Smooth muscle cell (in vitro differentiated cells): ENCODE measurements at regions not wholly inside any gene's neighbourhood (a gene's known extent, or its start where the extent isn't known, plus 50 kb on each side); places are given as distances from the start of the nearest gene placed in this dataset.

Experiments
- DNase-seq: peaks from one replicate; lab custom pipeline; 2025; ENCODE audit not compliant: unreplicated experiment; lab: John Stamatoyannopoulos, UW
- H2AFZ ChIP-seq: fragments of 200-600 bp; sonication (generic); 2 replicates; pipeline ENCODE4 v1.6.0; 2016; ENCODE audit warnings: antibody characterized with exemption, low read depth, mild to moderate bottlenecking
- H3F3A ChIP-seq: fragments of 200-600 bp; sonication (generic); 2 replicates; pipeline ENCODE4 v1.6.0; 2017; ENCODE audit warnings: antibody characterized with exemption, low read depth
- H3K27ac ChIP-seq: fragments of 200-600 bp; sonication (generic); 2 replicates; pipeline ENCODE4 v1.5.1; 2016; ENCODE audit warnings: low read depth, mild to moderate bottlenecking
- H3K27me3 ChIP-seq: fragments of 200-600 bp; sonication (generic); 2 replicates; pipeline ENCODE4 v1.6.1; 2016; ENCODE audit warnings: low read depth, mild to moderate bottlenecking
- H3K36me3 ChIP-seq: fragments of 200-600 bp; sonication (generic); 2 replicates; pipeline ENCODE4 v1.5.1; 2016; ENCODE audit warnings: low read depth
- H3K4me1 ChIP-seq: fragments of 200-600 bp; sonication (generic); 2 replicates; pipeline ENCODE4 v1.5.1; 2016; ENCODE audit warnings: low read depth
- H3K4me2 ChIP-seq: fragments of 200-600 bp; sonication (generic); 2 replicates; pipeline ENCODE4 v1.6.0; 2016; ENCODE audit warnings: mild to moderate bottlenecking
- H3K4me3 ChIP-seq: fragments of 200-600 bp; sonication (generic); 2 replicates; pipeline ENCODE4 v1.5.1; 2016; ENCODE audit warnings: mild to moderate bottlenecking
- H3K79me2 ChIP-seq: fragments of 200-600 bp; sonication (generic); 2 replicates; pipeline ENCODE4 v1.6.0; 2016; ENCODE audit warnings: low read depth, mild to moderate bottlenecking
- H3K9ac ChIP-seq: fragments of 200-600 bp; sonication (generic); 2 replicates; pipeline ENCODE4 v1.6.0; 2016; ENCODE audit warnings: low read depth
- H3K9me3 ChIP-seq: fragments of 200-600 bp; sonication (generic); replicated peaks from 2 replicates; pipeline ENCODE4 v1.5.1; 2016; ENCODE audit warnings: low read depth
- H4K20me1 ChIP-seq: fragments of 200-600 bp; sonication (generic); 2 replicates; pipeline ENCODE4 v1.6.0; 2016; ENCODE audit warnings: low read depth
- WGBS: methylation state at CpG from one replicate; pipeline ENCODE4 v1.1.7; 2016; ENCODE audit warnings: low lambda C conversion rate; 5-methylcytosine and 5-hydroxymethylcytosine counted together
- TF ChIP-seq, protein P1 (sequence below): fragments of 200-600 bp; sonication (generic); IDR thresholded peaks from 2 replicates; pipeline ENCODE4 v1.5.1; 2017; ENCODE audit warnings: borderline replicate concordance, mild to moderate bottlenecking, antibody characterized with exemption; ENCODE audit not compliant: insufficient read depth, poor library complexity, severe bottlenecking

DNA sequence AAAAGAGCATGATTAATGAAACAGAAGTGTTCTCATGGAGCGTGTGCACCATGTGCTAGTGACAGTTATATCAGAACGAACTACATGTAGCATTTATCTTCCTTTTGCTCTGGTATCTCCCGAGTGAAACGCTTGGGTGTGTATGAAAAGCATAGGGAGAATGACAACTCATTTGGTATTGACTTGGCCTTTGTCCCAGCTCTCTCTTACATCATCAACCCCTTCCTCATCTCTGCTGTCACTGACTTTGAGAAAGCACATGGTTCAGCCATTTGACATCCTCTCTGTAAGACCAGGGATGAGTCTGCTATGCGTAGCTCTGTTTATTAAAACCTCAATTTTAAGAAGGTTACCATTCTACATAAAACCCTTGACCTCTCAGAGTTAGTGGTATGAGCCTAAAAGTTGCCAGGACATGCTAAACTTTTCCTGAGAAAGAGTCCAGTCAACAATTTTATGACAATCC lies 201.0 kb downstream of the NRIP1 start:
- Histone ChIP-seq H3F3A (peaks cover under 1% of the 10 kb centered on the region), H3K27ac (no peak overlapping the region), H3K4me1 (peaks cover 10% of the 10 kb centered on the region), H3K9ac (no peak overlapping the region), H3K36me3 (no peaks in the 10 kb centered on the region), H3K27me3 (no peaks in the 10 kb centered on the region), H3K9me3 (no peaks in the 10 kb centered on the region), H2AFZ (no peak overlapping the region), H4K20me1 (no peaks in the 10 kb centered on the region), H3K79me2 (no peaks in the 10 kb centered on the region), H3K4me3 (no peak overlapping the region), H3K4me2 (no peak overlapping the region)
- 93% methylated on average over 5 of the region's 5 CpGs for WGBS
- no peak for DNase-seq
- TF ChIP-seq, protein P1, sequence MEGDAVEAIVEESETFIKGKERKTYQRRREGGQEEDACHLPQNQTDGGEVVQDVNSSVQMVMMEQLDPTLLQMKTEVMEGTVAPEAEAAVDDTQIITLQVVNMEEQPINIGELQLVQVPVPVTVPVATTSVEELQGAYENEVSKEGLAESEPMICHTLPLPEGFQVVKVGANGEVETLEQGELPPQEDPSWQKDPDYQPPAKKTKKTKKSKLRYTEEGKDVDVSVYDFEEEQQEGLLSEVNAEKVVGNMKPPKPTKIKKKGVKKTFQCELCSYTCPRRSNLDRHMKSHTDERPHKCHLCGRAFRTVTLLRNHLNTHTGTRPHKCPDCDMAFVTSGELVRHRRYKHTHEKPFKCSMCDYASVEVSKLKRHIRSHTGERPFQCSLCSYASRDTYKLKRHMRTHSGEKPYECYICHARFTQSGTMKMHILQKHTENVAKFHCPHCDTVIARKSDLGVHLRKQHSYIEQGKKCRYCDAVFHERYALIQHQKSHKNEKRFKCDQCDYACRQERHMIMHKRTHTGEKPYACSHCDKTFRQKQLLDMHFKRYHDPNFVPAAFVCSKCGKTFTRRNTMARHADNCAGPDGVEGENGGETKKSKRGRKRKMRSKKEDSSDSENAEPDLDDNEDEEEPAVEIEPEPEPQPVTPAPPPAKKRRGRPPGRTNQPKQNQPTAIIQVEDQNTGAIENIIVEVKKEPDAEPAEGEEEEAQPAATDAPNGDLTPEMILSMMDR: no peak

DNA sequence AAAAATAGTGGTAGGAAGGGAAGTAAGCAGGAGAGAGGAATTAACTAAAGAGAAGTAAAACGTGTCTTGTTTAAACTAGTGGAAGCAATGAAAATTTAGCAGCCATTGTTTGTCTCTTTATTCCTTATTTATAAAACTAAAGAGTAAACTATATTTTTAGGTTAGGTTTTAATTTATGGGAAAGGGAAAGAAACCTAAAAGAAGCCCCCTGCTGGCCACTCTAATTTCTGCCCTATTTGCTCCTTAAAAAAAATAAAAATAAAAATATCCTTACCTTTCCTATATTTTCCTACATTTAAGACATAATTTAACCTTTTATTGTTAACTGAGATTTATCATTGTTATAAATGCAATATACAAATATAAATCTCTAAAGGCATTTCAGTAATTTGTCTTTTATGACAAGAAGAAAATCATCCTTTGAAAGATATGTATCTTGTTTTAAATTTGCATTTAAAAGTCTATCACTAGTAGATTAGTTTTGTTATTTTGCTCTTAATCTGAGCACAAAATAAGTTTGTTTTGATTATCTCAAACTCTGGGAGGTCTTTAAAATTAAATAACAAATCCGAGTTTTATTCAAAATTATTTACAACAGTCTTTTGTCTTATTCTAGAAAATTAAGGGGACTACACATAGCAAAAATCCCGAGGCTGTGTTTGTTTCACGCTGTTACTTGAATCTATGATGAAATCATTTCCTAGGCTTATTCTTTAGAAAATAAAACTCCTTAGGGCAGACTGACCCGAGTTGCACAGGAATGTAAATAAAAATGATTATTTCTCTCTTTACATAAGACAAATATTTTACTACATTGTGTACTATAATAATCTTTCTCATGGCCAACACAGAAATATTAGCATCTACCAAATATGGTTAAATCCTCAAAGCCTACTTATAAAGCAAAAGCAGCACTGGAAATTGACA lies 201.7 kb downstream of the NRIP1 start:
- 63% methylated on average over 5 of the region's 5 CpGs for WGBS
- H4K20me1 ChIP-seq: no peaks in the 10 kb centered on the region
- no peaks in the 10 kb centered on the region for H3K27me3 ChIP-seq
- no peak overlapping the region for H3K4me2 ChIP-seq
- H3K4me1 ChIP-seq: peaks cover 4% of the 10 kb centered on the region
- no peak overlapping the region for H3K4me3 ChIP-seq
- H2AFZ ChIP-seq: no peak overlapping the region
- H3K9ac ChIP-seq: no peak overlapping the region
- H3K79me2 ChIP-seq: no peaks in the 10 kb centered on the region
- H3K9me3 ChIP-seq: no peaks in the 10 kb centered on the region
- TF ChIP-seq, protein P1: peak; percentile 72
- no peak overlapping the region for H3K27ac ChIP-seq
- no peak for DNase-seq
- no peaks in the 10 kb centered on the region for H3K36me3 ChIP-seq
- no peaks in the 10 kb centered on the region for H3F3A ChIP-seq

DNA sequence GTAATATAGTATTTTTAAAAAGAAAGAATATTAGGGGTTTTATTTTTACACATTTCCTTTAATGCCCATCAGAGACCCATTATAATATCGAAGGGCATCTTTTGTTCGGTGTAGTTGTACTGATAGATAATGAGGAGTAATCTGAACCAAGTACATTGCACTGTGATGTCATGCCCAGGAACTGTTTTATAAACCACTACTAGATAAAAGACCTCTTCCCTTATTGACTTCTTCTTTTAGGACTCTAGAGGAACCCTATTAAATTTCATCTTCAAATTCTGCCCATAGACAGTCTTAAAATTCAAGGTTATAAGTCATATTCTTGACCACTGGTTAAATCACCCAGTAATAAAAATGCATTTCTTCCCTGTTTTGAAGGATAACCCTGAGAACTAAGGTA lies 206.5 kb downstream of the NRIP1 start:
- WGBS: 98% methylated on average over 2 of the region's 2 CpGs
- no peaks in the 10 kb centered on the region for H3K27me3 ChIP-seq
- H3F3A ChIP-seq: no peaks in the 10 kb centered on the region
- no peaks in the 10 kb centered on the region for H3K4me1 ChIP-seq
- TF ChIP-seq, protein P1: no peak
- H3K9ac ChIP-seq: no peak overlapping the region
- H4K20me1 ChIP-seq: no peaks in the 10 kb centered on the region
- no peaks in the 10 kb centered on the region for H3K79me2 ChIP-seq
- no peaks in the 10 kb centered on the region for H3K9me3 ChIP-seq
- no peak overlapping the region for H3K4me2 ChIP-seq
- DNase-seq: no peak
- H3K36me3 ChIP-seq: no peaks in the 10 kb centered on the region
- no peak overlapping the region for H2AFZ ChIP-seq
- no peak overlapping the region for H3K27ac ChIP-seq
- no peak overlapping the region for H3K4me3 ChIP-seq
